ENCODE measurements at regions not wholly inside any gene's neighbourhood (a gene's known extent, or its start where the extent isn't known, plus 50 kb on each side); places are given as distances from the start of the nearest gene placed in this dataset.

DNA sequence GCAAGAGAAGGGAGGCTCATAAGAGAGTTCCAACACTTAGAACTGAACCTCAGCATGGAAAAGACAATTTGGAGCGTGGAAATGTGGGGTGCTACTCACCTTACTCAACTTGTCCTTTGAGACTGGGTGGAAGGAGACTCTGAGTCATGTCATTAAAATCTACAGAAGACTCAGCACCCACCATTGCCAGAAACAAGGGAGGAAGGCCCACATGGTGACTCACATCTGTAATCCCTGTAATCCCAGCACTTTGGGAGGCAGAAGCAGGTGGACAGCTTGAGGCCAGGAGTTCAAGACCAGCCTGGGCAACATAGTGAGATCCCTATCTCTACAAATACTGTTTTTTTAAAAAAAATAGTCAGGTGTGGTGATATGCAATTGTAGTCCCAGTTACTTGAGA lies 161.9 kb upstream of the UBE3A start:
- H3K9me3 ChIP-seq (ENCODE audit: control insufficient read depth, low read length), result no peaks in the 10 kb centered on the region
- no peak overlapping the region for H2BK15ac ChIP-seq (ENCODE audit: low read depth, poor library complexity, severe bottlenecking)
- H3K14ac ChIP-seq (ENCODE audit: low read length in 2 of 2), result no peak overlapping the region
- no peak overlapping the region for H2AK5ac ChIP-seq (ENCODE audit: low read length, severe bottlenecking)
- no peak overlapping the region for H3K9ac ChIP-seq (ENCODE audit: low read length)
- H3K4ac ChIP-seq (ENCODE audit: low read depth in 1 of 2, low read length in 2 of 2), result no peak overlapping the region
- no peaks in the 10 kb centered on the region for H3K79me1 ChIP-seq (replicated peaks; ENCODE audit: low read length, poor library complexity, severe bottlenecking)
- WGBS, result 67% methylated on average over 1 of the region's 1 CpG
- H3K4me1 ChIP-seq (ENCODE audit: control insufficient read depth, insufficient read depth, low read depth, low read length), result no peaks in the 10 kb centered on the region
- no peak overlapping the region for H3K23ac ChIP-seq (ENCODE audit: low read length in 2 of 2)
- no peak overlapping the region for H3K27ac ChIP-seq (ENCODE audit: low read length, poor library complexity, severe bottlenecking)
- H3K27me3 ChIP-seq (ENCODE audit: control insufficient read depth in 1 of 2, insufficient read depth in 1 of 2, low read length in 2 of 2), result no peaks in the 10 kb centered on the region
- no peak overlapping the region for H3K18ac ChIP-seq (ENCODE audit: low read depth in 1 of 2, low read length in 2 of 2)
- no peak overlapping the region for H4K91ac ChIP-seq (ENCODE audit: low read length)
- H2BK120ac ChIP-seq (ENCODE audit: low read depth, low read length), result no peak overlapping the region
- H3K36me3 ChIP-seq (ENCODE audit: control insufficient read depth in 1 of 2, insufficient read depth in 2 of 2, low read depth in 1 of 2, low read length in 2 of 2), result no peaks in the 10 kb centered on the region
- no peak overlapping the region for H4K8ac ChIP-seq (ENCODE audit: low read length)
- no peak overlapping the region for H2BK12ac ChIP-seq (ENCODE audit: low read length in 2 of 2)
- no peak for DNase-seq
- no peak overlapping the region for H2BK5ac ChIP-seq (ENCODE audit: low read depth, low read length, poor library complexity, severe bottlenecking)
- H3K4me2 ChIP-seq (ENCODE audit: low read length, poor library complexity, severe bottlenecking), result no peak overlapping the region
- H2AFZ ChIP-seq (ENCODE audit: low read depth, low read length), result no peak overlapping the region
- no peak overlapping the region for H3K4me3 ChIP-seq (ENCODE audit: insufficient read depth in 1 of 2, low read depth in 1 of 2, low read length in 2 of 2)

DNA sequence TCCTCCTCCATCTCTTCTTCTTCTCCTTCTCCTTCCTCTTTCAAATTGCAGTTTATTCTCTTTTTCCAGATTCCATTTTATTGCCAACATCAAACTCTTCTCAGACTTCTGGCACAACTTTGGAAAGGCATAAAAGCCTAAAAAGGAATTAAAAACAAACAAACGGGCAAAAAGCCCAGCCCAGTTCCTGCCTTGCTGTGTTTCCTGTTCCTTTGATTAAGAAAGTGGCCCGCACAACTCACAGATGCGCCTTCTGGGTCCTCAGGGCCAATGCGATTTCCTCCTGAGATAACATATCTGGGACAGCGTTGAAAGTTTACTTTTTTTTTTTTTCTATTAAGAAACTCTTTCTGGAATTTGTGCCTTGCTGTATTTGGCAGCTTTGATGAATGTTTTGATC lies 158.7 kb upstream of the UBE3A start:
- Histone ChIP-seq H3K23ac (ENCODE audit: low read length in 2 of 2) (no peak overlapping the region), H2BK12ac (ENCODE audit: low read length in 2 of 2) (no peak overlapping the region), H3K4me1 (ENCODE audit: control insufficient read depth, insufficient read depth, low read depth, low read length) (no peaks in the 10 kb centered on the region), H2AK5ac (ENCODE audit: low read length, severe bottlenecking) (no peak overlapping the region), H2BK15ac (ENCODE audit: low read depth, poor library complexity, severe bottlenecking) (no peak overlapping the region), H4K91ac (ENCODE audit: low read length) (no peak overlapping the region), H3K18ac (ENCODE audit: low read depth in 1 of 2, low read length in 2 of 2) (no peak overlapping the region), H3K27ac (ENCODE audit: low read length, poor library complexity, severe bottlenecking) (no peak overlapping the region), H3K27me3 (ENCODE audit: control insufficient read depth in 1 of 2, insufficient read depth in 1 of 2, low read length in 2 of 2) (no peaks in the 10 kb centered on the region), H3K36me3 (ENCODE audit: control insufficient read depth in 1 of 2, insufficient read depth in 2 of 2, low read depth in 1 of 2, low read length in 2 of 2) (no peaks in the 10 kb centered on the region), H3K79me1 (replicated peaks; ENCODE audit: low read length, poor library complexity, severe bottlenecking) (no peaks in the 10 kb centered on the region), H3K9me3 (ENCODE audit: control insufficient read depth, low read length) (peaks cover 11% of the 10 kb centered on the region), H2AFZ (ENCODE audit: low read depth, low read length) (no peak overlapping the region), H3K9ac (ENCODE audit: low read length) (no peak overlapping the region), H3K4ac (ENCODE audit: low read depth in 1 of 2, low read length in 2 of 2) (no peak overlapping the region), H3K4me3 (ENCODE audit: insufficient read depth in 1 of 2, low read depth in 1 of 2, low read length in 2 of 2) (peak overlapping the region in 1 of 2 experiments; percentile 45), H3K4me2 (ENCODE audit: low read length, poor library complexity, severe bottlenecking) (no peak overlapping the region), H2BK120ac (ENCODE audit: low read depth, low read length) (no peak overlapping the region), H4K8ac (ENCODE audit: low read length) (no peak overlapping the region), H3K14ac (ENCODE audit: low read length in 2 of 2) (no peak overlapping the region), H2BK5ac (ENCODE audit: low read depth, low read length, poor library complexity, severe bottlenecking) (no peak overlapping the region)
- no peak for DNase-seq
- WGBS, result 86% methylated on average over 5 of the region's 5 CpGs

DNA sequence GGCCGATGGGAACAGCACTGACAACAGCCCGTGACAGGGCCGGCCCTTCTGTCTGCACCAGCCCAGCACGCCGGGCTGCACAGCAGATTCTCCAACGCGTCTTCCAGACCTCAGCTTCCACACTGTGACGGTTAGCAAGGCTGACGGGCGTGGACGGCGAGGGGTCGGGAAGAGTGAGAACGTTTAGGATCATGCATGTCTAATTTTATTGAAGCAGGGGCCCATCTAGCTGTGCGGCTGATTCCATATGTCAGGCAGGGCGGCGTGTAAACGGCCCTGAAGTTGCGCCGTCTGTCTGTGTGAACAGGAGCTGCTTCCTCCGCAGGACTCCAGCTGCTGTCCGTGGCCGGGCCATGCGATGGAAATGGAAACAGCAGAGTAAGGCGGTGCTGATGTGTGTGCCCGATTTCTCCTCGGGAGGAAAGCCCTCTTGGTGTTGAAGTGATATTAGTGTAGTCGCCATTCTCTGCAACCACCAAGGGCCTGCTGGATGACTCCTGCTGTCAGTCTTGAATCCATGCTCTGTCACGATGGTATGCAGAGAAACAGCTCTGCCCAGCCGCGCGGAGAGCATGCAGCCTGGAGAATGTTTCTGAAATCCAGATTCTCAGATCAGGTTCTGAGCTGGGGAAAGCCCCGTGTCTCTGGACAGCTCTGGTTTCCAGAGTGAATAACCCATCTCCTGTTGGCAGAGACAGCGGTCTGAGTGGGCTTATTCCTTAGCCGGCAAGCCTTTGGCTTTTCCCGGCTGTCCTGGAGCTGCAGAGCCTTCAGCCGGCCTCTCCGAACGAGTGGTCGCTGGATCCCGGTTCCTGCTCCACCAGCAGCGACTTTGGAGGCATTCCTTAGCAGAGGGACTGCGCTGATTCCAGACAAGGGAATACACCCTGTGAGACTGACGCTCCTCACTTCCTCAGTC lies 158.1 kb upstream of the UBE3A start:
- no peak overlapping the region for H3K9ac ChIP-seq (ENCODE audit: low read length)
- H3K4me1 ChIP-seq (ENCODE audit: control insufficient read depth, insufficient read depth, low read depth, low read length), result no peaks in the 10 kb centered on the region
- peaks cover 16% of the 10 kb centered on the region for H3K9me3 ChIP-seq (ENCODE audit: control insufficient read depth, low read length)
- peak overlapping the region in 1 of 2 experiments; percentile 45 for H3K4me3 ChIP-seq (ENCODE audit: insufficient read depth in 1 of 2, low read depth in 1 of 2, low read length in 2 of 2)
- H3K79me1 ChIP-seq (replicated peaks; ENCODE audit: low read length, poor library complexity, severe bottlenecking), result no peaks in the 10 kb centered on the region
- H4K8ac ChIP-seq (ENCODE audit: low read length), result no peak overlapping the region
- no peak overlapping the region for H2BK5ac ChIP-seq (ENCODE audit: low read depth, low read length, poor library complexity, severe bottlenecking)
- 84% methylated on average over 44 of the region's 44 CpGs for WGBS
- no peak overlapping the region for H3K14ac ChIP-seq (ENCODE audit: low read length in 2 of 2)
- no peak overlapping the region for H2AK5ac ChIP-seq (ENCODE audit: low read length, severe bottlenecking)
- no peak overlapping the region for H2BK12ac ChIP-seq (ENCODE audit: low read length in 2 of 2)
- no peak overlapping the region for H2BK120ac ChIP-seq (ENCODE audit: low read depth, low read length)
- H3K27me3 ChIP-seq (ENCODE audit: control insufficient read depth in 1 of 2, insufficient read depth in 1 of 2, low read length in 2 of 2), result no peaks in the 10 kb centered on the region
- no peak overlapping the region for H3K23ac ChIP-seq (ENCODE audit: low read length in 2 of 2)
- H3K4me2 ChIP-seq (ENCODE audit: low read length, poor library complexity, severe bottlenecking), result no peak overlapping the region
- H2BK15ac ChIP-seq (ENCODE audit: low read depth, poor library complexity, severe bottlenecking), result no peak overlapping the region
- H2AFZ ChIP-seq (ENCODE audit: low read depth, low read length), result no peak overlapping the region
- H4K91ac ChIP-seq (ENCODE audit: low read length), result no peak overlapping the region
- no peak overlapping the region for H3K27ac ChIP-seq (ENCODE audit: low read length, poor library complexity, severe bottlenecking)
- DNase-seq, result no peak
- no peak overlapping the region for H3K4ac ChIP-seq (ENCODE audit: low read depth in 1 of 2, low read length in 2 of 2)
- no peak overlapping the region for H3K18ac ChIP-seq (ENCODE audit: low read depth in 1 of 2, low read length in 2 of 2)
- no peaks in the 10 kb centered on the region for H3K36me3 ChIP-seq (ENCODE audit: control insufficient read depth in 1 of 2, insufficient read depth in 2 of 2, low read depth in 1 of 2, low read length in 2 of 2)

DNA sequence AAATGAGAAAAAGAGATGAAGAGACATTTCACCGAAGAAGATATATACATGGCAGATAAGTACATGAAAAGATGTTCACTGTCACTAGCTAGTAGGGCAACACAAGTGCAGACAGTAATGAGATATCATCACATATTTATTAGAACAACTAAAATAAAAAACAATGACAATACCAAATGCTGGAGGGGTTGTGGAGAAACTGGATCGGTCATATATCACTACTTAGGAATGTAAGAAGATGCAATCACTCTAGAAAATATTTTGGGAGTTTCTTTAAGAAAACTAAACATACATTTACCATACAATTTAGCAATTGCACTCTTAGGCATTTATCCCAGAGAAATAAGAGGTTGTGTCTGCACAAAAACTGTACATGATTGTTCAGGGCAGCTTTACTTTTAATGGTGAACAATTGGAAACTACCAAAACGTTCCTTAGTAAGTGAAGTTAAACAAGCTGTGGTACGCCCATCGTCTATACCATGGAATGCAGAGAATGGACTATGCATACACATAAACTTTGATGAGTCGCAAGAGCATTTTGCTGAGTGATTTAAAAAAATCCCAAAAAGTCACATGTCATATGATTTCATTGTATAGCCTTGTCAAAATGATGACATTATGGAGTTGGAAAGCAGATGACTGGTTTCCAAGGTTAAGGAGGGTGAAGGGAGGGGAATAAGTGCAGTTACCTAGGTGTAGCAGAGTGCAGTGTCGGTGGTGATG lies 149.0 kb upstream of the UBE3A start:
- Histone ChIP-seq H3K14ac (ENCODE audit: low read length in 2 of 2) (no peak overlapping the region), H3K4me2 (ENCODE audit: low read length, poor library complexity, severe bottlenecking) (no peak overlapping the region), H2AK5ac (ENCODE audit: low read length, severe bottlenecking) (no peak overlapping the region), H2BK120ac (ENCODE audit: low read depth, low read length) (no peak overlapping the region), H2BK12ac (ENCODE audit: low read length in 2 of 2) (no peak overlapping the region), H3K27ac (ENCODE audit: low read length, poor library complexity, severe bottlenecking) (no peak overlapping the region), H3K23ac (ENCODE audit: low read length in 2 of 2) (no peak overlapping the region), H3K79me1 (replicated peaks; ENCODE audit: low read length, poor library complexity, severe bottlenecking) (no peaks in the 10 kb centered on the region), H3K9ac (ENCODE audit: low read length) (no peak overlapping the region), H3K18ac (ENCODE audit: low read depth in 1 of 2, low read length in 2 of 2) (no peak overlapping the region), H3K4me3 (ENCODE audit: insufficient read depth in 1 of 2, low read depth in 1 of 2, low read length in 2 of 2) (no peak overlapping the region), H2BK5ac (ENCODE audit: low read depth, low read length, poor library complexity, severe bottlenecking) (no peak overlapping the region), H2AFZ (ENCODE audit: low read depth, low read length) (no peak overlapping the region), H3K4me1 (ENCODE audit: control insufficient read depth, insufficient read depth, low read depth, low read length) (no peaks in the 10 kb centered on the region), H2BK15ac (ENCODE audit: low read depth, poor library complexity, severe bottlenecking) (no peak overlapping the region), H4K8ac (ENCODE audit: low read length) (no peak overlapping the region), H4K91ac (ENCODE audit: low read length) (no peak overlapping the region), H3K36me3 (ENCODE audit: control insufficient read depth in 1 of 2, insufficient read depth in 2 of 2, low read depth in 1 of 2, low read length in 2 of 2) (no peaks in the 10 kb centered on the region), H3K9me3 (ENCODE audit: control insufficient read depth, low read length) (peaks cover 33% of the 10 kb centered on the region), H3K4ac (ENCODE audit: low read depth in 1 of 2, low read length in 2 of 2) (no peak overlapping the region), H3K27me3 (ENCODE audit: control insufficient read depth in 1 of 2, insufficient read depth in 1 of 2, low read length in 2 of 2) (no peaks in the 10 kb centered on the region)
- no peak for DNase-seq
- WGBS, result 73% methylated on average over 5 of the region's 7 CpGs

Data from mesenchymal stem cell (in vitro differentiated cells and primary cell).